ENCODE measurements at regions not wholly inside any gene's neighbourhood (a gene's known extent, or its start where the extent isn't known, plus 50 kb on each side); places are given as distances from the start of the nearest gene placed in this dataset.

GRCh38 chr17:33464669-33465280, 171.7 kb upstream of the ASIC2 start:
- BruUV-seq (replicated peaks): no TSS peak
- Histone ChIP-seq H3K27me3 (replicated peaks in 1 of 2; ENCODE audit: control insufficient read depth in 2 of 2, insufficient read depth in 2 of 2, low read length in 1 of 2) (no peaks in the 10 kb centered on the region), H3K36me3 (ENCODE audit: control insufficient read depth in 2 of 2, insufficient read depth in 2 of 2, low read length in 1 of 2) (no peaks in the 10 kb centered on the region), H3K79me2 (ENCODE audit: control insufficient read depth, insufficient read depth, low read length) (no peaks in the 10 kb centered on the region), H3K4me1 (ENCODE audit: control insufficient read depth, insufficient read depth, low read length) (no peaks in the 10 kb centered on the region), H3K4me2 (ENCODE audit: control insufficient read depth, insufficient read depth) (no peak overlapping the region), H3K4me3 (no peak overlapping the region), H3K9ac (ENCODE audit: control insufficient read depth, insufficient read depth, low read length) (no peak overlapping the region), H4K20me1 (ENCODE audit: control insufficient read depth, insufficient read depth) (no peaks in the 10 kb centered on the region), H3K27ac (ENCODE audit: control insufficient read depth, insufficient read depth) (no peak overlapping the region), H3K9me3 (replicated peaks; ENCODE audit: control insufficient read depth, insufficient read depth, low read length) (no peaks in the 10 kb centered on the region), H2AFZ (ENCODE audit: control insufficient read depth, low read depth, low read length) (no peak overlapping the region)
- ChIA-PET CTCF (interaction anchor here (0.5 to 0.7 kb wide), 2 partner anchors 897 to 1692 kb away, joined by 3 read pairs; no protein-coding TSS in a partner anchor), POLR2A (no interaction called here), SMC1A (ENCODE audit: uncharacterized antibody, unreplicated experiment) (no interaction called here), RAD21 (ENCODE audit: unreplicated experiment) (no interaction called here)
- no peak for DNase-seq (ENCODE audit: low read depth, low spot score)
- intact Hi-C loops (cut with micrococcal nuclease; ENCODE audit: unreplicated experiment): no loop called here
- no peak for TF ChIP-seq STAT3 (IDR thresholded peaks at IDR 0.05; ENCODE audit: low read depth, low read length)
- ATAC-seq: no peak
- in situ Hi-C loops (cut with MboI): no loop called here
- FAIRE-seq: no peak

GRCh38 chr17:33469421-33469820, 176.3 kb upstream of the ASIC2 start:
- Histone ChIP-seq H3K4me3 (no peak overlapping the region), H3K36me3 (ENCODE audit: control insufficient read depth in 2 of 2, insufficient read depth in 2 of 2, low read length in 1 of 2) (no peaks in the 10 kb centered on the region), H2AFZ (ENCODE audit: control insufficient read depth, low read depth, low read length) (no peak overlapping the region), H3K9me3 (replicated peaks; ENCODE audit: control insufficient read depth, insufficient read depth, low read length) (no peaks in the 10 kb centered on the region), H3K27me3 (replicated peaks in 1 of 2; ENCODE audit: control insufficient read depth in 2 of 2, insufficient read depth in 2 of 2, low read length in 1 of 2) (no peaks in the 10 kb centered on the region), H3K27ac (ENCODE audit: control insufficient read depth, insufficient read depth) (no peak overlapping the region), H3K9ac (ENCODE audit: control insufficient read depth, insufficient read depth, low read length) (no peak overlapping the region), H3K4me1 (ENCODE audit: control insufficient read depth, insufficient read depth, low read length) (no peaks in the 10 kb centered on the region), H4K20me1 (ENCODE audit: control insufficient read depth, insufficient read depth) (no peaks in the 10 kb centered on the region), H3K79me2 (ENCODE audit: control insufficient read depth, insufficient read depth, low read length) (no peaks in the 10 kb centered on the region), H3K4me2 (ENCODE audit: control insufficient read depth, insufficient read depth) (no peak overlapping the region)
- TF ChIP-seq HDAC6 (IDR thresholded peaks at IDR 0.05; ENCODE audit: unreplicated experiment): no peak
- no peak for TF ChIP-seq FOXM1 (IDR thresholded peaks at IDR 0.05; ENCODE audit: low read depth, low read length)
- no peak for TF ChIP-seq ASH2L (IDR thresholded peaks at IDR 0.05; ENCODE audit: borderline replicate concordance, low read depth)
- no peak for TF ChIP-seq SREBF1 (IDR thresholded peaks at IDR 0.05; ENCODE audit: low read length)
- no peak for TF ChIP-seq SIN3A (IDR thresholded peaks at IDR 0.05; ENCODE audit: low read depth, low read length)
- no peak for TF ChIP-seq NBN (IDR thresholded peaks at IDR 0.05)
- no peak for TF ChIP-seq RB1 (IDR thresholded peaks at IDR 0.05; ENCODE audit: borderline replicate concordance)
- TF ChIP-seq SREBF2 (IDR thresholded peaks at IDR 0.05; ENCODE audit: low read length): no peak
- TF ChIP-seq RFX5 (IDR thresholded peaks at IDR 0.05; ENCODE audit: low read depth, low read length): no peak
- WGBS (ENCODE audit: insufficient coverage, insufficient replicate concordance, low lambda C conversion rate, missing lambda C conversion rate): 12% methylated on average over 3 of the region's 3 CpGs
- no TSS peak for BruUV-seq (replicated peaks)
- ATAC-seq (no peak), DNase-seq (ENCODE audit: low read depth, low spot score) (no peak), FAIRE-seq (no peak)
- in situ Hi-C loops (cut with MboI) (no loop called here), intact Hi-C loops (cut with micrococcal nuclease; ENCODE audit: unreplicated experiment) (no loop called here)
- POLR2A ChIA-PET: no interaction called here
- RAD21 ChIA-PET (ENCODE audit: unreplicated experiment): no interaction called here
- CTCF ChIA-PET: interaction anchor here (0.6 to 1.4 kb wide), 3 partner anchors 9 to 81 kb away, joined by 3 to 9 read pairs (median 5); no protein-coding TSS in a partner anchor
- SMC1A ChIA-PET (ENCODE audit: uncharacterized antibody, unreplicated experiment): interaction anchor here (1.5 kb wide), 1 partner anchor 9 kb away, joined by 7 read pairs; no protein-coding TSS in a partner anchor

Data from GM12878 (cell line).